Kidney (tissue), 13 donors: ENCODE measurements at regions not wholly inside any gene's neighbourhood (a gene's known extent, or its start where the extent isn't known, plus 50 kb on each side); places are given as distances from the start of the nearest gene placed in this dataset.

Experiments
- DNase-seq, 5 donors: peaks; one replicate each; pipeline ENCODE4 v3.0.0-alpha.2; 2013 to 2020
- FAIRE-seq: peaks from 2 replicates; lab custom pipeline; 2012; peaks lifted over from hg19 to GRCh38; lab: Jason Lieb, UNC
- H3K27ac ChIP-seq, 2 donors: one replicate each; pipeline ENCODE4 v1.7.0; 2013; ENCODE audit warnings: low read depth in 2 of 2, low read length in 2 of 2, inconsistent platforms in 1 of 2
- H3K27me3 ChIP-seq: one replicate; pipeline ENCODE4 v1.7.1; 2013; ENCODE audit warnings: low read length, inconsistent platforms; ENCODE audit not compliant: control insufficient read depth, insufficient read depth
- H3K36me3 ChIP-seq, 3 donors: one replicate each; pipeline versions ENCODE4 v1.7.0 to v1.7.1; 2013; ENCODE audit warnings: low read length in 3 of 3, control low read depth in 1 of 3, inconsistent platforms in 1 of 3; ENCODE audit not compliant: insufficient read depth in 3 of 3, control insufficient read depth in 2 of 3
- H3K4me1 ChIP-seq, 3 donors: one replicate each; pipeline versions ENCODE4 v1.7.0 to v1.7.1; 2013; ENCODE audit warnings: low read length in 3 of 3, inconsistent platforms in 1 of 3, low read depth in 1 of 3; ENCODE audit not compliant: control insufficient read depth in 2 of 3, insufficient read depth in 2 of 3
- H3K4me3 ChIP-seq, 3 donors: one replicate each; pipeline versions ENCODE4 v1.7.0 to v1.8.1; 2013; ENCODE audit warnings: low read length in 3 of 3, control low read depth in 1 of 3, inconsistent platforms in 1 of 3
- H3K9ac ChIP-seq, 3 donors: one replicate each; pipeline versions ENCODE4 v1.7.0 to v1.7.1; 2013; ENCODE audit warnings: low read length in 3 of 3, control low read depth in 1 of 3, inconsistent platforms in 1 of 3
- H3K9me3 ChIP-seq, 3 donors: one replicate each; pipeline versions ENCODE4 v1.7.0 to v1.7.1; 2013; ENCODE audit warnings: low read length in 3 of 3, control low read depth in 1 of 3, inconsistent platforms in 1 of 3; ENCODE audit not compliant: control insufficient read depth in 2 of 3, insufficient read depth in 1 of 3
- CTCF ChIP-seq: IDR thresholded peaks from 3 replicates; pipeline ENCODE4 v1.5.1; 2012; ENCODE audit warnings: mild to moderate bottlenecking, moderate library complexity, borderline replicate concordance; ENCODE audit not compliant: insufficient read depth; ENCODE audit errors: extremely low read depth
- intact Hi-C: fragments of 100-400 bp; cut with DNase I; formaldehyde crosslinking; loops from one replicate; pipeline ENCODE4 v1.11.1; 2022
- donor health status: control.
- donor health status: control.
- donor health status: control.
- donor health status: control.
- donor health status: control.
- donor health status: DM: yes; HTN: yes; CAD: no.
- donor health status: Normal renal cell carcinoma (clear cell type).

- FAIRE-seq (no peak), DNase-seq (no peak)
- Histone ChIP-seq H3K27ac (no peak overlapping the region), H3K4me1 (peaks cover 0 to 2% (median 0%) of the 10 kb centered on the region in 3 donors), H3K9ac (no peak overlapping the region), H3K4me3 (no peak overlapping the region), H3K9me3 (no peaks in the 10 kb centered on the region), H3K27me3 (no peaks in the 10 kb centered on the region), H3K36me3 (no peaks in the 10 kb centered on the region)
- intact Hi-C loops = no loop called here
- TF ChIP-seq CTCF = no peak
Observed at GRCh38 chr6:15132167-15132566, 113.7 kb upstream of the JARID2 start.

GRCh38 chr6:15132854-15133670, 112.8 kb upstream of the JARID2 start:
- Histone ChIP-seq H3K4me3 (no peak overlapping the region), H3K36me3 (no peaks in the 10 kb centered on the region), H3K4me1 (peaks cover 0 to 2% (median 0%) of the 10 kb centered on the region in 3 donors), H3K9ac (no peak overlapping the region), H3K27ac (no peak overlapping the region), H3K27me3 (no peaks in the 10 kb centered on the region), H3K9me3 (no peaks in the 10 kb centered on the region)
- intact Hi-C loops = no loop called here
- no peak for TF ChIP-seq CTCF
- FAIRE-seq = no peak
- no peak for DNase-seq

DNA sequence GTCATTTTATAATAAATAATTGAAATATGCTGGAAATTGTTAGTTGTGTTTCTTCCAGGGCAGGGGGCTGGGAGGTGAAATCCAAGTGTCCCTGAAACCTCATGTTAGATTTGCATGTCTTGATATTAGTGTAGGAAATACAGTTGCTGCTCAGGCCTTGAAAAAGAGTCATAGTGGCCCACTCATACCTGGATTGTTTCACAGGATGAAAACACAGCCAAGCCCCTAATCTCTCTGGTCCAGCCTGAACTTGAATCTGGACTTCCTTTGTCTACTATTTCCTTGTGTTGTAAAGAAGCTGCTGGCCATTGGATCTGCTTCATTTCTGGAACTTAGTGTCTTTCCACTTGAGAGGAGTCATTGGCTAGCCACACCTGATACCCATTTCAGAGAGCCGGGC, 108.8 kb upstream of the JARID2 start:
- intact Hi-C loops = no loop called here
- no peak overlapping the region for H3K9ac ChIP-seq
- FAIRE-seq (no peak), DNase-seq (no peak)
- H3K27ac ChIP-seq = no peak overlapping the region
- no peak for TF ChIP-seq CTCF
- no peaks in the 10 kb centered on the region for H3K36me3 ChIP-seq
- no peaks in the 10 kb centered on the region for H3K27me3 ChIP-seq
- H3K4me1 ChIP-seq = no peaks in the 10 kb centered on the region
- H3K4me3 ChIP-seq = no peak overlapping the region
- H3K9me3 ChIP-seq = no peaks in the 10 kb centered on the region
